ENCODE measurements at regions not wholly inside any gene's neighbourhood (a gene's known extent, or its start where the extent isn't known, plus 50 kb on each side); places are given as distances from the start of the nearest gene placed in this dataset.
"Not testable (repeated sequence)": the region's sequence is repeated elsewhere in the genome, so short reads cannot be mapped to it uniquely, and the experiment has no call there.

DNA sequence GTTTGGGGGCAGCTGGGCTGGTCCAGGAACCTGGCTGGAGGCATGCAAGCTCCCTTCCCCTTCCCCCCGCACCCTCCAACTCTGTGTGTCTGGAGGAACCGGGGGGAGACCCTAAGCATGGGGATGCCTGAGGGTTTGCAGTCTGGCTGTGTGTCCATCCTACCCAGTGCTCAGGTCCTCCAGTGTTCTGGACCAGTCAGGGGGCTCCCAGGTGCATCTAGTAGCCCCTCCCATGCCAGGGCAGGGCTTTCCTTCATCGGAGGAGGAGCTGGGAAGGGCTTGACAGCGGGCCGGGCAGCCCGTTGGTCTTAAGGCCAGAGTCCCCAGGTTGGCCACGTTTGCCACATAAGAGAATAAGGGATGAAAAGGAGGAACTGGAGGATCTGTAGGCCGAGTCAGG lies 62.6 kb upstream of the IGFBPL1 start:
- DNase-seq (ENCODE audit: low spot score), result no peak
- ATAC-seq (ENCODE audit: low FRiP score), result no peak
- TF ChIP-seq, protein P1, sequence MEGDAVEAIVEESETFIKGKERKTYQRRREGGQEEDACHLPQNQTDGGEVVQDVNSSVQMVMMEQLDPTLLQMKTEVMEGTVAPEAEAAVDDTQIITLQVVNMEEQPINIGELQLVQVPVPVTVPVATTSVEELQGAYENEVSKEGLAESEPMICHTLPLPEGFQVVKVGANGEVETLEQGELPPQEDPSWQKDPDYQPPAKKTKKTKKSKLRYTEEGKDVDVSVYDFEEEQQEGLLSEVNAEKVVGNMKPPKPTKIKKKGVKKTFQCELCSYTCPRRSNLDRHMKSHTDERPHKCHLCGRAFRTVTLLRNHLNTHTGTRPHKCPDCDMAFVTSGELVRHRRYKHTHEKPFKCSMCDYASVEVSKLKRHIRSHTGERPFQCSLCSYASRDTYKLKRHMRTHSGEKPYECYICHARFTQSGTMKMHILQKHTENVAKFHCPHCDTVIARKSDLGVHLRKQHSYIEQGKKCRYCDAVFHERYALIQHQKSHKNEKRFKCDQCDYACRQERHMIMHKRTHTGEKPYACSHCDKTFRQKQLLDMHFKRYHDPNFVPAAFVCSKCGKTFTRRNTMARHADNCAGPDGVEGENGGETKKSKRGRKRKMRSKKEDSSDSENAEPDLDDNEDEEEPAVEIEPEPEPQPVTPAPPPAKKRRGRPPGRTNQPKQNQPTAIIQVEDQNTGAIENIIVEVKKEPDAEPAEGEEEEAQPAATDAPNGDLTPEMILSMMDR (IDR thresholded peaks at IDR 0.05), result no peak

DNA sequence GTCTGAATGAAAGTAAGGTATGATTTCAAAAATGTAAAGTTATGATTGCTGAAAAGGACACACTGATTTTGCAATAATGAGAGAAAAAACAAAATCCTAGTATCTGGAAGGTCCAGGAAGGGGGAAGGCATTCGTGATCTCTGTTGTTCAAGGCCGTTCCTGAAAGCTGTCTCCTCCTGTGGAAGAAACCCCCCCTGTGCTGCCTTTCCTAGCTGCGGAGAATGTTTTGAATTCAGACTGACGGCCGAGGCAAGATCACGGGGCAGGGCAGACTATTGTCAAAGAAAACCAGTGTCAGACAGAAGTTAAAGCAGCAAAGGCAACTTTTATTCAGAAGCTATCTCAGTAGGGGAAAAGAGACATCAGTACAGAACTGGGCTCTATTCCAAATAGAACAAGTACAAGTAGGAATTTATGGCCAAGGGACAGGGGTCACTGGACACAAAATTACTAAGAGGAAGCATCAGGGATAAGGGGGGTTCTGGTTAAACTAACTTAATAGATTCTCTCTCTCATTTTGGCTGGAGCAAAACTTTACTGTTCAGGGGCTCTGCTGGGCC lies 61.9 kb upstream of the IGFBPL1 start:
- TF ChIP-seq, protein P1 (IDR thresholded peaks at IDR 0.05), result no peak
- ATAC-seq (ENCODE audit: low FRiP score), result no peak
- no peak for DNase-seq (ENCODE audit: low spot score)

DNA sequence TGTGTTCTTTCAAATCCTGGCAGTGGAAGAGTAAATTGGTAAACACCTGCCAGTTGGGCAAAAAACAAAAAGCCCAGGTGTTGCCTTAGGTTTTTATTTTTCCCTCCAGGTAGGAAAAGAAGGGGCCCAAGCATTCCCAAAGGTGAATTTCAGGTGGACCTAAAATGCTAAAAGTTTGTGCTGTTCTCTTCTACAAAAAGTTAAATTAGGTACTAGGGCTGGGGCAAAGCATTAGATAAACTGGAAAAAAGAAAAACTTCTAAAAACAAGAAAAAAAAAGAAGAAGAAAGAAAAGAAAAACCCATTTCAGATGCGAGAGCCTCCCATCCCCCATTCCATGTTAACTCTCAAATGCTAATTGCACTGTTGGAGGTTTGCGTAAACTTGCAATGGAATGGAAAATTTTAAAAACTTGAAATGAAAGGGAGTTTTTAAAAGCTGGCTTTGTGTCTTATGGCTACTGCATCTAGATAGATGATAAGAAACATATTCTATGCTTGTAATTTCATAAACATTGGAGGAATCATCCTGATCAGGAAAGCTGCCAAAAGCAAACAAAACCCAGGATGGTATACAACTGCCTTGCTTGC lies 59.9 kb upstream of the IGFBPL1 start:
- ATAC-seq (ENCODE audit: low FRiP score); DNase-seq (ENCODE audit: low spot score): not testable (repeated sequence)

DNA sequence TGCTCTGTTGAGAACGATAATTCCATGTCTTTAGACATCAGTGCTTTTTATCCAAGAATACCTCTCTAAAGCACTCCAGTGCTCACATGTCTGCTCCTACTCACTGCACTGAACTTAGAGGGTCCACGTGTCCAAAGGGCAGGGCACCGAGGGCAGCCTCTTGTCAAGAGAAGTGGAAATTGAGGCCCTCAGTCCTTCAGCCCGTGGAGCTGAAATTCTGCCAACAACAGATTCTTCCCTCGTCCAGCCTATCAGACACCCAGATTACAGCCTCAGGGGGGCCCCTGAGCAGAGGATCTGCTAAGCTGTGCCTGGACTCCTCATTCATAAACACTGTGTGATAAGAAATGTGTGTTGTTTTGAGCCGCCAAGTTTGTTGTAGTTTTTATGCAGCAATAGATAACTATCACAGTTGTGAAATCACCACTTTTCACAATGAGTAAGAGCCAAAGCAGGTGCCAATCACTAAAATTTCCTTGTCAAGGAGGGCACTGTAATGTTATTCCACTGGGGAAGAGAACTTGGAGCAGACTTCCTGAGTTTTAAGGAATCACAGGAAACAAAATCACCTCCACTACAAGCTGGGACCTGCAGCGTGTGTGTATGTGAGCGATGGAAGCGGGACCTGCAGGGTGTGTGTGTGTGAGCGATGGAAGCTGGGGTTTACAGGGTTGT lies 58.8 kb upstream of the IGFBPL1 start:
- TF ChIP-seq, protein P1 (IDR thresholded peaks at IDR 0.05), result no peak
- no peak for DNase-seq (ENCODE audit: low spot score)
- no peak for ATAC-seq (ENCODE audit: low FRiP score)

DNA sequence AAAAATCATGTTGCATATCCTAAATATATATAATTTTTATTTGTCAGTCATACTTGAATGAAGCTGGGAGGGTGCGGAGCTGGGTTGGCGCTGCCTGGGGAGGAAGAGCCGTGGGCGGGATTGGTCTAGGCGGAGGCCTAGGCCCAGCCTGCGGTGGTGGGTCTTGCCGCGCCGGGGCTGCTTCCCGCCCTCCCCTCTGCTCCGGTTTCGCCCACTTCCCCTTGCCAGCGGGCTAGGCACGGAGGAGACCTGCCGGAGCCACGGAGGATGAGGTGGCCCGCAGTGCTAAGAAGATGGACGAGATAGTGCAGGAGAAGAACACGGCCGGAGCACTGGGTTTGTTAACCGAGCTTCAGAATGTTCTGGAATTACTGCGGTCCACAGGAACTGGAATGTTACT lies 54.0 kb upstream of the IGFBPL1 start:
- DNase-seq (ENCODE audit: low spot score) (no peak), ATAC-seq (ENCODE audit: low FRiP score) (no peak)
- TF ChIP-seq, protein P1 (IDR thresholded peaks at IDR 0.05), result no peak

DNA sequence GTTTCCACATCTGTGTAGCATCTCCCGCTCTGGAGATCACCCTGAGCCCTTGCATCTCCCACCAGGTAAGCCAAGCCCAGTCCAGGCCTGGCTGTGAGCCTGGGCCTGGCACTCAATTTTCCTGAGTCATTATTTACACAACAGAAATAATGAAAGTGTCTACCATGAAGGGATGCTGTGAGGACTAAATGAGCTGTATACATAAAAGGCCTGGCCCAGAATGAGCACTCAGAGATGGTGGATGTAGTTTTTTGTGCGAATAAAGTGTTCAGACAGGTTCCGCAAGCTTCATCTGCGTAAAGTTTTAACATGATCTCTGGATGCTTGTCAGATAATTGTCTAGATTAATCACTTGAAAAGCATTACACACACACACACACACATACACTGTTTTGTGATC lies 50.2 kb upstream of the IGFBPL1 start:
- ATAC-seq (ENCODE audit: low FRiP score); DNase-seq (ENCODE audit: low spot score): not testable (repeated sequence)

All from omental fat pad (tissue), 3 donors.